Right lobe of liver (tissue), 4 donors: ENCODE measurements at regions not wholly inside any gene's neighbourhood (a gene's known extent, or its start where the extent isn't known, plus 50 kb on each side); places are given as distances from the start of the nearest gene placed in this dataset.

Source experiments
- POLR2A ChIP-seq: fragments of 450-650 bp; IDR thresholded peaks from one replicate; pipeline ENCODE4 v1.6.1; 2017; ENCODE audit warnings: antibody characterized with exemption, mild to moderate bottlenecking
- TF ChIP-seq, protein P1 (sequence below), 4 donors: fragments of 200-600 bp in 3 of 4; fragments of 450-650 bp in 1 of 4; IDR thresholded peaks; one replicate each; pipeline versions ENCODE4 v1.5.1 to v1.8.0; 2016 to 2022; ENCODE audit warnings: antibody characterized with exemption in 4 of 4, mild to moderate bottlenecking in 2 of 4
- donor health status: DM: no; HTN: no; CAD: no.
- donor health status: DM: no; HTN: no; CAD: no.
- donor health status: DM: no; HTN: yes; CAD: no.

DNA sequence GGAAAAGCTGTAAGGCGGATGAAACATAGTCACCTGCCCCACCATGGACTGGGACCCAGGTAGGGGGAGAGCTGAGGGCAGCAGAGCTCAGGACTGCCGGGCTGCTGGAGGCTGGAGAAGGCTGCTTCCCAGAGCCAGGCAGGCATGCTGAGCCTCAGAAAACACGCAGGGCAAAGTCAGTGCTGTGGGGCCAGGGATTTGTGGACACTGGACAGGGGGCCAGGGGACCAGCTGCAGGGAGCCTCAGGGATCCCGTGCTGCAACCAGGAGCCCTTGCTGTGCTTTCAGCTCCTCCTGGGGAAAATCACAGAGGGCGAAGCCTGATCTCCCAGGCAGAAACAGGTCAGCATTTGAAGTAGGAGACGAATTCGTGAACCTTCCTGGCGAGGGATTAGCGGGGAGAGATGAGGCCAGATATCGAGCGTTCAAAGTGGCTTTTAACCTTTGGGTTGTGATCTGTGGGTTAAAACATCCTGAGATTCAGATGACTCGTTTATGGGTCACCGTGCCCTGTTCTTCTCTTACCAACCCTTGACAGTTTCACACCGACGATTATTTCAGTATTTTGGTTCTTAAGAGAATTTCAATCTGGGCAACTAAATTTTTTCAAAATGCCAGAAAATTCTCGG lies 85.6 kb upstream of the SHH start:
- TF ChIP-seq, protein P1, sequence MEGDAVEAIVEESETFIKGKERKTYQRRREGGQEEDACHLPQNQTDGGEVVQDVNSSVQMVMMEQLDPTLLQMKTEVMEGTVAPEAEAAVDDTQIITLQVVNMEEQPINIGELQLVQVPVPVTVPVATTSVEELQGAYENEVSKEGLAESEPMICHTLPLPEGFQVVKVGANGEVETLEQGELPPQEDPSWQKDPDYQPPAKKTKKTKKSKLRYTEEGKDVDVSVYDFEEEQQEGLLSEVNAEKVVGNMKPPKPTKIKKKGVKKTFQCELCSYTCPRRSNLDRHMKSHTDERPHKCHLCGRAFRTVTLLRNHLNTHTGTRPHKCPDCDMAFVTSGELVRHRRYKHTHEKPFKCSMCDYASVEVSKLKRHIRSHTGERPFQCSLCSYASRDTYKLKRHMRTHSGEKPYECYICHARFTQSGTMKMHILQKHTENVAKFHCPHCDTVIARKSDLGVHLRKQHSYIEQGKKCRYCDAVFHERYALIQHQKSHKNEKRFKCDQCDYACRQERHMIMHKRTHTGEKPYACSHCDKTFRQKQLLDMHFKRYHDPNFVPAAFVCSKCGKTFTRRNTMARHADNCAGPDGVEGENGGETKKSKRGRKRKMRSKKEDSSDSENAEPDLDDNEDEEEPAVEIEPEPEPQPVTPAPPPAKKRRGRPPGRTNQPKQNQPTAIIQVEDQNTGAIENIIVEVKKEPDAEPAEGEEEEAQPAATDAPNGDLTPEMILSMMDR (IDR thresholded peaks at IDR 0.05), result no peak
- no peak for TF ChIP-seq POLR2A
